Skeletal muscle satellite cell (primary cell): ENCODE measurements at regions not wholly inside any gene's neighbourhood (a gene's known extent, or its start where the extent isn't known, plus 50 kb on each side); places are given as distances from the start of the nearest gene placed in this dataset.

Experiments
- H3K27me3 ChIP-seq: 2 replicates; pipeline ENCODE4 v1.7.0; 2013; ENCODE audit warnings: low read length; ENCODE audit not compliant: control insufficient read depth, insufficient read depth
- H3K36me3 ChIP-seq: 2 replicates; pipeline ENCODE4 v1.7.0; 2013; ENCODE audit warnings: mild to moderate bottlenecking, control low read depth, low read length; ENCODE audit not compliant: insufficient read depth
- H3K4me1 ChIP-seq: 2 replicates; pipeline ENCODE4 v1.7.0; 2013; ENCODE audit warnings: low read length; ENCODE audit not compliant: control insufficient read depth, insufficient read depth
- H3K4me2 ChIP-seq: 2 replicates; pipeline ENCODE4 v1.7.0; 2013; ENCODE audit warnings: mild to moderate bottlenecking, low read length
- H3K4me3 ChIP-seq: 2 replicates; pipeline ENCODE4 v1.7.0; 2013; ENCODE audit warnings: low read length
- H3K9ac ChIP-seq: 2 replicates; pipeline ENCODE4 v1.7.0; 2013; ENCODE audit warnings: mild to moderate bottlenecking, low read depth, low read length, moderate library complexity
- H3K9me3 ChIP-seq: replicated peaks from 2 replicates; pipeline ENCODE4 v1.7.0; 2013; ENCODE audit warnings: mild to moderate bottlenecking, control low read depth, low read length

DNA sequence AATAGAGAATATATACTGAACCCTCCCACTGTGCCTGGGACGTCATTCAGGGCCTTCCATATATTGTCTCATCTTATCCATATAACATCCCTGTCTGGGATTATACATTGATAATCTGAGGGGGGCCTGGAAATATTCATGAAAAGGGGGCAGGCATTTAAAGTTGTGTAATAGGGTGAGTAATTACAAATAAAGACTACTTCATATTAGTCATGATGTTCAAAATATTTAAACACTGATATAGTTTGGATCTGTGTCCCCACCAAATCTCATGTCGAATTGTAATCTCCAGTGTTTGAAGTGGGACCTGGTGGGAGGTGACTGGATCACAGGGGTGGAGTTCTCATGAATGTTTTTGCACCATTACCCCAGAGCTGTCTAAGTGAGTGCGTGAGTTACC lies 97.8 kb downstream of the AQP9 start:
- H3K4me3 ChIP-seq: no peak overlapping the region
- no peak overlapping the region for H3K4me2 ChIP-seq
- H3K36me3 ChIP-seq: no peaks in the 10 kb centered on the region
- no peak overlapping the region for H3K9ac ChIP-seq
- H3K9me3 ChIP-seq: no peaks in the 10 kb centered on the region
- no peaks in the 10 kb centered on the region for H3K27me3 ChIP-seq
- no peaks in the 10 kb centered on the region for H3K4me1 ChIP-seq

DNA sequence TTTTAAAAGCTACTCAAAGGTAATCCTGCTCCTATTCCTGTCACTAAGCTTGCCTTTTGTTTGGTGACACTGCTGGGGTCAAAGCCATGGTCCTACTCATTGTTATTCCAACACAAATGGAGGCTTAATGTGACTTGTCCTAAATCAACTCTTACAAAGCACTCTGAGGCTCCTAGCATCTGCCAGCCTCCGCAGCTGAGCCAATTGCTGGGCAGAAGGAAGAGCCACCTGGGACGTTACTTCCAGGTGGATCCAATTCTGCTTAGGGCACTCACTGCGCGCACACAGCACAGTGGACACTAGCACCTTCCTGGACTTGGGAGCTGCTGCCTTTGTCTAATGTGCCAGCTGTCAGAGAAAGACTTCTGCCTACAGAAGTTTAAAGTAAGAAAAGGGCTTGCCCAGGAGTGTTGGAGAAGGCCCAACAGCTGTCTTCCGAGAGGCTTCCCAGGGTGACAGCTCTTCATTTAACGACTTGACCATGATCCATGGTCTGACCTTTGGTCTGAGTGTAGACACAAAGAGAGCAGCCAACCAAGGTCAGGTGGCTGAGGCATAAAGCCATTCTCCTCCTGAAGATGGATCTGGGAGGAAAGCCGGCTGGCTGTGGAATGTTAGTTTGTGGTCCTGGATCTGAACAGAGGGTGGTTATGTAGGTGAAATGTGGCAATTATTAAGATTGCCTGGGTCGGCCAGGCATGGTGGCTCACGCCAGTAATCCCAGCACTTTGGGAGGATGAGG lies 102.2 kb downstream of the AQP9 start:
- Histone ChIP-seq H3K4me3 (no peak overlapping the region), H3K4me2 (no peak overlapping the region), H3K9me3 (no peaks in the 10 kb centered on the region), H3K27me3 (peaks cover 21% of the 10 kb centered on the region), H3K36me3 (no peaks in the 10 kb centered on the region), H3K9ac (no peak overlapping the region), H3K4me1 (no peaks in the 10 kb centered on the region)

DNA sequence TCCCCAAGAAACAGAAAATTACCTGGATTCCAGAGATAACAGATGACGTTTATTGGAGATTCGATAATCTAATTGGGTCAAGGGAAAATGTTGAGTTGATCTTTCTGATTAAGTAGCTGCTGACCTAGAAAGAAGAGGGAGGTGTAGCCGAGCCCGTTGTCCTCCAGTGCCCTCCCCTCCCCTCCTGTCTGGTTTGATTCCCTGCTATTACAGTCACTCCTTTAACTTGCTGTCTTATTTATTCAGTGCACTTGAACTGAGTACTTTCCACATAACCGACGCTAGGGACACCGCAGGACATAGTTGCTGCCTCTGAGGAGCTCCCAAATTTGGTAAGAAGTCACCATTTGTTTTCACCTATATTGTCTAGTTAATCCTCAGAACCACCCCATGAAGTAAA lies 103.7 kb downstream of the AQP9 start:
- no peaks in the 10 kb centered on the region for H3K36me3 ChIP-seq
- peaks cover 29% of the 10 kb centered on the region for H3K27me3 ChIP-seq
- no peak overlapping the region for H3K4me2 ChIP-seq
- no peak overlapping the region for H3K9ac ChIP-seq
- H3K9me3 ChIP-seq: no peaks in the 10 kb centered on the region
- no peak overlapping the region for H3K4me3 ChIP-seq
- H3K4me1 ChIP-seq: no peaks in the 10 kb centered on the region

DNA sequence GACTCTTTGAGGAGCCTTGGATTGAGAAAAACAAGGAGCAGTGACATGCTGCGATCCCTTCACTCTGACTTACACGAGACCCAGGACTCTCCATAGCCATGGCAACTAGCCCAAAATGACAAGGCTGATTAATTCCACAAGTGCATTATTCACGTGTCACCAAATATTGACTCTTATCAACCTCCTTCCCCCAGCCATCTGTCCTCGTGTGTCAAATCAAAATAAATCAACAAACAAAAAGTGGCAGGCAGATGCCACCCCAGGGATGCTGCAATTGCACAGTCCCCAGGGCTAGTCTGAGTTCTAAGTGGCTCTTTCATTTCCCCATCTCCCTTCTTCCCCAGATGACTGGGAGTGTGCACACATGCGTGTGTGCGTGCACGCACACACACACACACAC lies 104.9 kb downstream of the AQP9 start:
- no peaks in the 10 kb centered on the region for H3K9me3 ChIP-seq
- H3K4me1 ChIP-seq: no peaks in the 10 kb centered on the region
- peaks cover 29% of the 10 kb centered on the region for H3K27me3 ChIP-seq
- no peak overlapping the region for H3K4me3 ChIP-seq
- H3K4me2 ChIP-seq: no peak overlapping the region
- no peak overlapping the region for H3K9ac ChIP-seq
- no peaks in the 10 kb centered on the region for H3K36me3 ChIP-seq

DNA sequence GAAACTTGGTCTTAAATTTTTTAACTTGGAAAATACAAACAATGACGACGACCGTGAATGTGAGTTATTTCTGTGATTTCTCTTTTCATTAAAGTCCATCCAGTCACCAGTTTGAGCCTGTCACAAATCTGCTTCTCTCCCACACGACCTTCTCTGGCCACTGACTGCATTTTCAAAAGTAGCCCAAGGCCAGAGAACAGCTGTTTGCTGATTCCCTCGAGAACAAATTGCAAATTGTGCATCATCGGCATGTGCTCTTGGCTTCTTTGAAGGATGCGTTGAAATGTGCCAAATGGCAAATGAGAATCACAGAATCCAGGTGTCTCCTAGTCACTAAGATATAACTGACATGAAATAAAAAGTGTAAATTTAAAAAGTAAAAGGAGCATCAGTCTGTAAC lies 106.4 kb downstream of the AQP9 start:
- Histone ChIP-seq H3K4me2 (no peak overlapping the region), H3K4me3 (no peak overlapping the region), H3K9me3 (no peaks in the 10 kb centered on the region), H3K9ac (no peak overlapping the region), H3K4me1 (no peaks in the 10 kb centered on the region), H3K36me3 (no peaks in the 10 kb centered on the region), H3K27me3 (peaks cover 29% of the 10 kb centered on the region)

DNA sequence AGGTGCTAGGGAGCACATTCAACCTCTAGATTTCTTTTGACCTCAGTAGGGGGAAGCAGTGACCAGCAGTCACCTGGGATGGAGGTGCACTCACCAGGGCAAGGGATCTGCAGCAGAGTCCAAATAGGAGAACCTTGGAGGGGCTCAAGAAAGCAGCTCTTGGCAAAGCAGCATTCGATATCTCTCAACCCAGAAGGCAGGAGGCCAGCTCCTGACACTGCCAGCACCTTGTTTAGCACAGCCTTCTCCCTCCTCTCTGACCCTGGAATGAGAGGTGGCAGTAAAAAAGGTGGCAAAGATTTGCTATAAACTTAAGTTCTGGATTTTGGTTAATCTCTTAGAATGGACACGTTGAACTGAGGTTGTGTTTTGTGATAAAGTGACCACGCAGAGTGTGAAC lies 107.9 kb downstream of the AQP9 start:
- H3K36me3 ChIP-seq: no peaks in the 10 kb centered on the region
- H3K4me3 ChIP-seq: no peak overlapping the region
- no peaks in the 10 kb centered on the region for H3K4me1 ChIP-seq
- H3K9ac ChIP-seq: no peak overlapping the region
- no peak overlapping the region for H3K4me2 ChIP-seq
- no peaks in the 10 kb centered on the region for H3K9me3 ChIP-seq
- peaks cover 29% of the 10 kb centered on the region for H3K27me3 ChIP-seq

DNA sequence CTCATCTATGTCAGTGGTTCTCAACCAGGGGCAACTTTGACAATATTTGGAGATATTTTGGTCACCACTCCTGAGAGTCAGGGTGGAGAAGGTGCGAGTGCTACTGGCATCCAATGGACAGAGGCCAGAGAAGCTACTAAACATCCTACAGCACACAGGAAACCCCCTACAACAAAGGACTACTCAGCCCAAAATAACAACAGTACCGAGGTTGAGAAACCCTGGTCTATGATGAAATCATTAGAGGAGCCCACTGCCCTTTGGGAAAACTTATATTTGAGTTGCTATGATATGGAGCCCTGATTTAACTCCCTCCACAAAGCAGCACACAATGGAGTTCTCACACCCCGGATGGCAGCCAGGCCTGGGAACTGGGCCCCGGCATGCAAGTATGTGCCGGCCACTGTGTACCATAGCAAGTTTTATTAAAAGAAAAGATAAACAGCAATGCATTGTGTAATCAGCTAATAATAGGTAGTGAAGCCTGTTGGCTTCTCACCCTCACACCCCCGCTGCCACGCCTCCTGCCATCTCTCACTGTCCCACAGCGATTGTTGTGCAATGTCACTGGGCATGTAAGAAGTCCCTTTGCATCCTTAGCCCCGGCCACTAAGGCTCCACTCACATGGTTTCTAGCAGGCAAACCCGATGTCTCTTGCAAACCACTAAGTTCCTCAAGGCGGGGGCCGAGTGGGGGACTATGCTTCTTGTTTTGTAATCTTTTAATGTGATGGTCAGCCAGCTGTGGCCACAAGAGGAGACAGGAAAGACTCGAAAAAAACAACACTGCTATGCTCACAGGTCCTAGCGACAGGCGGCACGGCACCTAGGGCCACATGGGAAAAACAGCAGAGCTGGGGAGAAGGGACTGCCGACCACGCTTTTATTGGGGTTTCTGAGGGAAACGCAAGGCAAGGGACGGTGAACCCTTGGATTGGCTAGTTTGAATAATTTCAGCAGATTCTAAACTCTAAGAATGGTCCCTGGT lies 110.0 kb downstream of the AQP9 start:
- H3K9ac ChIP-seq: no peak overlapping the region
- no peaks in the 10 kb centered on the region for H3K36me3 ChIP-seq
- H3K4me3 ChIP-seq: no peak overlapping the region
- peaks cover 34% of the 10 kb centered on the region for H3K27me3 ChIP-seq
- H3K9me3 ChIP-seq: no peaks in the 10 kb centered on the region
- no peaks in the 10 kb centered on the region for H3K4me1 ChIP-seq
- H3K4me2 ChIP-seq: no peak overlapping the region

DNA sequence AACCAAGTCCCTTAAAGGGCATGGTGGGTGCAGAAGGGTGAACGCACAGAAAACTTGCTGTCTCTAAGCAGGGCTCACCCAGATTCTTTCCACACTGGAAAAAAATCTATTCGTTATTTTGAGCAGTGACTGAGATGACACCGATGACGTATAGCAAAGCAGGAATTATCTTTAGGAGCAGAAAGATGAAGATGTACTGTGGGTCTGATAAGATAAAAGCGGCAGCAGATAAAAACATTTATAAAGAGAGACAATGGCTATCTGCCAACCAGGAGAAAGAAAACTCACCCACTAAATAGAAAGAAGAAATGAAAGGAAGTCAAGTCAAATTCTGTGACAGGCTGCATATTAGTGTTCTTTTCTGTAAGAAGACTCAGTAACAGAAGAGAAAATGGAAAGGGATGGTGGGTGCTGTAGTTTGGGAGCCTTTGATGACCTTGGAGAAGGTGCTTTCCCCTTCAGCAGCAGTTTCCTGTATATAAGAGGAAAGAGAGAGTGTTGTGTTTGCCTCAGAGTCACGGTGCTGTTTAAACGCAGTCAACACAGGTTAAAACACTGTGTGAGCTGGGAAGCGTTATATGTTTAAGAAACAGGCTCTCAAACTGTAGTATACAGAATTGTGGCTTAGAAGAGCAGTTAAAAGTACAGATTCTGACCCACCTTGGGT lies 111.6 kb downstream of the AQP9 start:
- H3K4me3 ChIP-seq: no peak overlapping the region
- no peaks in the 10 kb centered on the region for H3K36me3 ChIP-seq
- peaks cover 21% of the 10 kb centered on the region for H3K27me3 ChIP-seq
- H3K4me2 ChIP-seq: no peak overlapping the region
- H3K9me3 ChIP-seq: no peaks in the 10 kb centered on the region
- no peaks in the 10 kb centered on the region for H3K4me1 ChIP-seq
- H3K9ac ChIP-seq: no peak overlapping the region

DNA sequence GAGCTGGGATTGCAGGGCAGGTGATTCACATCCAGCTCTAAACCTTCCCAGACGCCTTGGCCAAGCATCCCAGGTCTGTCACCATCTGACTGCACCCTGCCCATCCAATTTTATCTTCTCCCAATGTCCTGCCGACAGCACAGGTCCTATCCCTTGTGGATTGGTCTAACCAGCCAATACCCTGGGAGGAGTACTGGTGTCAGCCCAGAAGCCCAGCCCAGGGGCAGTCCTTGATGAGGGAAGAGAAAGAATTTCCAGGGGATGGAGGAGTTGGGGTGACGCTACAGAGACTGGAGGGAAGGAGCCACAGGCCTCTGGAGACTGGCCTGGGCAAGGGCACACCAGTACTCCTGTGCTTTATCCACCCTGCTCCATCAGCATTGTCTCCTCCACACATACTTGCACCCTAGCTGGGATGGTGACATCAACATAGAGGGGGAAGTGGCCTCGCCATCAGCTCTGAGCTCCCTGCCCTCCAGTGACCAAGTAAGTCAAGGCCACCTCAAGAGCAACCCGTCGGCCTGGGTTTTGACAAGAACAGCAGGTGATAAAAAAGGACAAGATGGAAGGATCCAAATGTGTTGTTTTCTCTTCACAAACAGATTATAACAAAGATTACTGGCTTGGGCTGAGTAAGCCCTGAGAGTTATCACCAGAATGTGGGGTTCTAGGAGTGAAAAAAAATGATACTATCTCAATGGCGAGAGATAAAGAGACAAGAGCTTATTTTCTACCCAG lies 114.6 kb downstream of the AQP9 start:
- Histone ChIP-seq H3K4me1 (no peaks in the 10 kb centered on the region), H3K36me3 (no peaks in the 10 kb centered on the region), H3K9ac (no peak overlapping the region), H3K9me3 (no peaks in the 10 kb centered on the region), H3K27me3 (peaks cover 22% of the 10 kb centered on the region), H3K4me2 (no peak overlapping the region), H3K4me3 (no peak overlapping the region)

DNA sequence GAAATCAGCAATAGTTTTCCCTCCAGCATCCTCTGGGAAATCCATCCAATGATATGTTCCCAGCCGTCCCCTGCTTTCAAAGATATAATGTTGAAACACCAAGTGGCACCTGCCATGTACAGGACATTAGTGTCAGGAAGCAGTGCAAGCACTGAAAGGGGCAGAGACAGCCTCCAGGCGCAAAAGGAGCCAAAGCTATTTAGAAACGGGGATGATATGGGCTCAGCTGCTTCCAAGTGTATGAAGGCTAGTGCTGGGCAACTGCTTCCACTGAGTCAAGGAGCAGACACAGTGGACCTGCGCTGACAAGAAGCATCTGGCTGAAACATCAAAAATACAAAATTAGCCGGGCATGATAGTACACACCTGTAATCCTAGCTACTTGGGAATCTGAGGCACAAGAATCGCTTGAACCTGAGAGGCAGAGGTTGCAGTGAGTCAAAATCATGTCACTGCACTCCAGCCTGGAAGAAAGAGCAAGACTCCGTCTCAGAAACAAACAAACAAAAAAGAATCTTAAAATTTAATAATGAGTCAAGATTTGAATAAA lies 119.7 kb downstream of the AQP9 start:
- Histone ChIP-seq H3K9ac (no peak overlapping the region), H3K27me3 (peaks cover 16% of the 10 kb centered on the region), H3K4me1 (peaks cover 6% of the 10 kb centered on the region), H3K4me2 (no peak overlapping the region), H3K9me3 (no peaks in the 10 kb centered on the region), H3K4me3 (no peak overlapping the region), H3K36me3 (no peaks in the 10 kb centered on the region)
